MG63 (cell line): ENCODE measurements at regions not wholly inside any gene's neighbourhood (a gene's known extent, or its start where the extent isn't known, plus 50 kb on each side); places are given as distances from the start of the nearest gene placed in this dataset.

Experiments
- DNase-seq: peaks from one replicate; pipeline ENCODE4 v3.0.0-alpha.2; 2020
- H3K27me3 ChIP-seq: fragments of 250-450 bp; sonication (Bioruptor Pico); 2 replicates; pipeline ENCODE4 v1.5.1; 2020; ENCODE audit warnings: mild to moderate bottlenecking, moderate library complexity
- H3K36me3 ChIP-seq: fragments of 250-450 bp; sonication (Bioruptor Pico); 2 replicates; pipeline ENCODE4 v1.5.1; 2020; ENCODE audit warnings: mild to moderate bottlenecking, moderate library complexity
- H3K4me3 ChIP-seq: fragments of 250-450 bp; sonication (Bioruptor Pico); 2 replicates; pipeline ENCODE4 v1.5.1; 2020; ENCODE audit warnings: mild to moderate bottlenecking, moderate library complexity
- H3K9me3 ChIP-seq: fragments of 250-450 bp; sonication (Bioruptor Pico); 2 replicates; pipeline ENCODE4 v1.5.1; 2020; ENCODE audit warnings: mild to moderate bottlenecking, moderate library complexity

GRCh38 chr13:59495299-59495698 lies 668.4 kb downstream of the DIAPH3 start:
- Histone ChIP-seq H3K36me3 (no peaks in the 10 kb centered on the region), H3K4me3 (no peak overlapping the region), H3K27me3 (no peaks in the 10 kb centered on the region), H3K9me3 (no peaks in the 10 kb centered on the region)
- DNase-seq: no peak

- Histone ChIP-seq H3K9me3 (no peaks in the 10 kb centered on the region), H3K4me3 (no peak overlapping the region), H3K36me3 (no peaks in the 10 kb centered on the region), H3K27me3 (no peaks in the 10 kb centered on the region)
- DNase-seq: no peak
Observed at GRCh38 chr13:59495936-59496512, 667.7 kb downstream of the DIAPH3 start.

GRCh38 chr13:59497621-59498247 lies 666.0 kb downstream of the DIAPH3 start:
- no peaks in the 10 kb centered on the region for H3K27me3 ChIP-seq
- DNase-seq: no peak

GRCh38 chr13:59501004-59501403 lies 662.7 kb downstream of the DIAPH3 start:
- Histone ChIP-seq H3K9me3 (no peaks in the 10 kb centered on the region), H3K4me3 (no peak overlapping the region), H3K36me3 (no peaks in the 10 kb centered on the region), H3K27me3 (no peaks in the 10 kb centered on the region)
- no peak for DNase-seq

More at GRCh38 chr13:59497621-59498247, 666.0 kb downstream of the DIAPH3 start:
- H3K4me3 ChIP-seq: no peak overlapping the region
- H3K36me3 ChIP-seq: no peaks in the 10 kb centered on the region
- H3K9me3 ChIP-seq: no peaks in the 10 kb centered on the region

GRCh38 chr13:59504407-59504806 lies 659.3 kb downstream of the DIAPH3 start:
- Histone ChIP-seq H3K4me3 (no peak overlapping the region), H3K27me3 (no peaks in the 10 kb centered on the region), H3K9me3 (no peaks in the 10 kb centered on the region), H3K36me3 (no peaks in the 10 kb centered on the region)
- no peak for DNase-seq

- no peak for DNase-seq
- no peaks in the 10 kb centered on the region for H3K27me3 ChIP-seq
- no peak overlapping the region for H3K4me3 ChIP-seq
- H3K9me3 ChIP-seq: no peaks in the 10 kb centered on the region
- no peaks in the 10 kb centered on the region for H3K36me3 ChIP-seq
Observed at GRCh38 chr13:59510386-59510785, 653.3 kb downstream of the DIAPH3 start.

- Histone ChIP-seq H3K36me3 (no peaks in the 10 kb centered on the region), H3K9me3 (no peaks in the 10 kb centered on the region), H3K4me3 (no peak overlapping the region), H3K27me3 (no peaks in the 10 kb centered on the region; the same call in 1 of the 2 replicates)
- DNase-seq: no peak
Observed at GRCh38 chr13:59513686-59514085, 650.0 kb downstream of the DIAPH3 start.

- Histone ChIP-seq H3K9me3 (no peaks in the 10 kb centered on the region), H3K27me3 (no peaks in the 10 kb centered on the region; the same call in 1 of the 2 replicates), H3K4me3 (no peak overlapping the region), H3K36me3 (no peaks in the 10 kb centered on the region)
- no peak for DNase-seq
Observed at GRCh38 chr13:59514316-59514715, 649.4 kb downstream of the DIAPH3 start.

- H3K27me3 ChIP-seq: no peaks in the 10 kb centered on the region; the same call in 1 of the 2 replicates
- H3K9me3 ChIP-seq: no peaks in the 10 kb centered on the region
- H3K36me3 ChIP-seq: no peaks in the 10 kb centered on the region
- no peak overlapping the region for H3K4me3 ChIP-seq
- no peak for DNase-seq
Observed at GRCh38 chr13:59519819-59520218, 643.9 kb downstream of the DIAPH3 start.

GRCh38 chr13:59521549-59521948 lies 642.2 kb downstream of the DIAPH3 start:
- DNase-seq: no peak
- no peaks in the 10 kb centered on the region; the same call in 1 of the 2 replicates for H3K27me3 ChIP-seq
- H3K4me3 ChIP-seq: no peak overlapping the region

GRCh38 chr13:59522652-59523051 lies 641.1 kb downstream of the DIAPH3 start:
- H3K4me3 ChIP-seq: no peak overlapping the region
- no peaks in the 10 kb centered on the region for H3K9me3 ChIP-seq

More at GRCh38 chr13:59521549-59521948, 642.2 kb downstream of the DIAPH3 start:
- Histone ChIP-seq H3K9me3 (no peaks in the 10 kb centered on the region), H3K36me3 (no peaks in the 10 kb centered on the region)

GRCh38 chr13:59527500-59527899 lies 636.2 kb downstream of the DIAPH3 start:
- DNase-seq: no peak
- no peaks in the 10 kb centered on the region for H3K36me3 ChIP-seq
- no peaks in the 10 kb centered on the region for H3K9me3 ChIP-seq
- H3K4me3 ChIP-seq: no peak overlapping the region
- no peaks in the 10 kb centered on the region for H3K27me3 ChIP-seq

More at GRCh38 chr13:59522652-59523051, 641.1 kb downstream of the DIAPH3 start:
- no peak for DNase-seq
- Histone ChIP-seq H3K36me3 (no peaks in the 10 kb centered on the region), H3K27me3 (no peaks in the 10 kb centered on the region; the same call in 1 of the 2 replicates)

- Histone ChIP-seq H3K4me3 (no peak overlapping the region), H3K27me3 (no peaks in the 10 kb centered on the region), H3K36me3 (no peaks in the 10 kb centered on the region), H3K9me3 (no peaks in the 10 kb centered on the region)
- DNase-seq: peak; percentile 59
Observed at GRCh38 chr13:59531571-59532091, 632.1 kb downstream of the DIAPH3 start.

GRCh38 chr13:59532405-59532804 lies 631.3 kb downstream of the DIAPH3 start:
- H3K4me3 ChIP-seq: no peak overlapping the region
- no peaks in the 10 kb centered on the region for H3K27me3 ChIP-seq
- DNase-seq: no peak
- no peaks in the 10 kb centered on the region for H3K36me3 ChIP-seq
- H3K9me3 ChIP-seq: no peaks in the 10 kb centered on the region

GRCh38 chr13:59533561-59534555 lies 629.9 kb downstream of the DIAPH3 start:
- Histone ChIP-seq H3K9me3 (no peaks in the 10 kb centered on the region), H3K4me3 (no peak overlapping the region), H3K27me3 (no peaks in the 10 kb centered on the region), H3K36me3 (no peaks in the 10 kb centered on the region)
- no peak for DNase-seq

- H3K9me3 ChIP-seq: no peaks in the 10 kb centered on the region
- no peaks in the 10 kb centered on the region for H3K36me3 ChIP-seq
- no peaks in the 10 kb centered on the region for H3K27me3 ChIP-seq
- DNase-seq: no peak
- no peak overlapping the region for H3K4me3 ChIP-seq
Observed at GRCh38 chr13:59534806-59535205, 628.9 kb downstream of the DIAPH3 start.

GRCh38 chr13:59537500-59537899 lies 626.2 kb downstream of the DIAPH3 start:
- Histone ChIP-seq H3K27me3 (no peaks in the 10 kb centered on the region), H3K36me3 (no peaks in the 10 kb centered on the region), H3K4me3 (no peak overlapping the region), H3K9me3 (no peaks in the 10 kb centered on the region)
- DNase-seq: no peak
